Liver (tissue), 8 donors: ENCODE measurements at regions not wholly inside any gene's neighbourhood (a gene's known extent, or its start where the extent isn't known, plus 50 kb on each side); places are given as distances from the start of the nearest gene placed in this dataset.
"Not testable (repeated sequence)": the region's sequence is repeated elsewhere in the genome, so short reads cannot be mapped to it uniquely, and the experiment has no call there.

Source experiments
- DNase-seq: peaks from one replicate; pipeline ENCODE4 v3.0.0-alpha.2; 2017; ENCODE audit warnings: low spot score
- H3K27ac ChIP-seq, 2 donors: one replicate each; pipeline ENCODE4 v1.7.0; 2013; ENCODE audit warnings: inconsistent platforms in 2 of 2, low read length in 2 of 2, control low read depth in 1 of 2, low read depth in 1 of 2, mild to moderate bottlenecking in 1 of 2
- H3K27me3 ChIP-seq, 4 donors: one replicate each; pipeline versions ENCODE4 v1.6.1 to v1.7.0; 2013; ENCODE audit warnings: low read length in 3 of 4, inconsistent platforms in 1 of 4, mild to moderate bottlenecking in 1 of 4, moderate library complexity in 1 of 4; ENCODE audit not compliant: control insufficient read depth in 4 of 4, insufficient read depth in 4 of 4
- H3K36me3 ChIP-seq, 4 donors: one replicate each; pipeline versions ENCODE4 v1.6.1 to v1.7.0; 2013; ENCODE audit warnings: low read length in 3 of 4, mild to moderate bottlenecking in 3 of 4, low read depth in 1 of 4, moderate library complexity in 1 of 4; ENCODE audit not compliant: control insufficient read depth in 4 of 4, insufficient read depth in 3 of 4
- H3K4me1 ChIP-seq, 4 donors: one replicate each; pipeline versions ENCODE4 v1.6.1 to v1.7.0; 2013; ENCODE audit warnings: low read length in 3 of 4, mild to moderate bottlenecking in 3 of 4, moderate library complexity in 1 of 4; ENCODE audit not compliant: control insufficient read depth in 4 of 4, insufficient read depth in 4 of 4
- H3K4me3 ChIP-seq, 3 donors: one replicate each; pipeline versions ENCODE4 v1.6.1 to v1.7.0; 2013; ENCODE audit warnings: low read length in 3 of 3, control low read depth in 1 of 3, low read depth in 1 of 3, mild to moderate bottlenecking in 1 of 3
- H3K9ac ChIP-seq, 2 donors: one replicate each; pipeline ENCODE4 v1.7.0; 2013; ENCODE audit warnings: low read length in 2 of 2, mild to moderate bottlenecking in 2 of 2, moderate library complexity in 2 of 2, control low read depth in 1 of 2, low read depth in 1 of 2
- H3K9me3 ChIP-seq, 4 donors: one replicate each; pipeline versions ENCODE4 v1.6.1 to v1.7.0; 2013; ENCODE audit warnings: low read length in 3 of 4; ENCODE audit not compliant: control insufficient read depth in 4 of 4
- EGR1 ChIP-seq, 2 donors: IDR thresholded peaks; 2 replicates each; pipeline ENCODE4 v1.6.1; 2016 to 2018; ENCODE audit warnings: antibody characterized with exemption in 2 of 2, low read depth in 2 of 2
- FOXA1 ChIP-seq: IDR thresholded peaks from 2 replicates; pipeline ENCODE4 v1.6.1; 2016; ENCODE audit warnings: antibody characterized with exemption
- FOXA2 ChIP-seq: IDR thresholded peaks from 2 replicates; pipeline ENCODE4 v1.6.1; 2016; ENCODE audit warnings: antibody characterized with exemption
- GABPA ChIP-seq, 2 donors: IDR thresholded peaks in 1 of 2; conservative IDR thresholded peaks in 1 of 2; 2 replicates each; pipeline ENCODE4 v1.6.1; 2016; ENCODE audit warnings: antibody characterized with exemption in 2 of 2, mild to moderate bottlenecking in 1 of 2, moderate library complexity in 1 of 2
- HNF4A ChIP-seq, 2 donors: conservative IDR thresholded peaks; 2 replicates each; pipeline ENCODE4 v1.6.1; 2016; ENCODE audit warnings: antibody characterized with exemption in 2 of 2, mild to moderate bottlenecking in 2 of 2
- HNF4G ChIP-seq: IDR thresholded peaks from 2 replicates; pipeline ENCODE4 v1.6.1; 2016; ENCODE audit warnings: antibody characterized with exemption
- JUND ChIP-seq, 2 donors: IDR thresholded peaks; 2 replicates each; pipeline ENCODE4 v1.6.1; 2016; ENCODE audit warnings: antibody characterized with exemption in 2 of 2
- NR2F2 ChIP-seq: IDR thresholded peaks from 2 replicates; pipeline ENCODE4 v1.6.1; 2016; ENCODE audit warnings: antibody characterized with exemption
- RAD21 ChIP-seq, 2 donors: IDR thresholded peaks; 2 replicates each; pipeline ENCODE4 v1.6.1; 2016; ENCODE audit warnings: antibody characterized with exemption in 2 of 2, mild to moderate bottlenecking in 2 of 2
- RXRA ChIP-seq, 2 donors: IDR thresholded peaks; 2 replicates each; pipeline ENCODE4 v1.6.1; 2017 to 2018; ENCODE audit warnings: antibody characterized with exemption in 2 of 2, mild to moderate bottlenecking in 1 of 2
- TAF1 ChIP-seq: conservative IDR thresholded peaks from 2 replicates; pipeline ENCODE4 v1.6.1; 2016; ENCODE audit warnings: antibody characterized with exemption, mild to moderate bottlenecking
- YY1 ChIP-seq: IDR thresholded peaks from 2 replicates; pipeline ENCODE4 v1.6.1; 2016; ENCODE audit warnings: antibody characterized with exemption, mild to moderate bottlenecking
- WGBS: extraction: QIAGEN DNeasy Blood & Tissue Kit; methylation state at CpG from one replicate; pipeline ENCODE4 v1.1.7; 2013; 5-methylcytosine and 5-hydroxymethylcytosine counted together
- TF ChIP-seq, protein P1 (sequence below): fragments of 150-350 bp; IDR thresholded peaks from 2 replicates; pipeline ENCODE4 v1.5.1; 2017; ENCODE audit warnings: improper control_type of control experiment, low read depth, low read length; ENCODE audit not compliant: missing input control
- TF ChIP-seq, protein P2 (sequence below): IDR thresholded peaks from 2 replicates; pipeline ENCODE4 v1.6.1; 2016; ENCODE audit warnings: antibody characterized with exemption
- TF ChIP-seq, protein P3 (sequence below): IDR thresholded peaks from 2 replicates; pipeline ENCODE4 v1.6.1; 2016; ENCODE audit warnings: antibody characterized with exemption
- TF ChIP-seq, protein P4 (sequence below): IDR thresholded peaks from 2 replicates; pipeline ENCODE4 v1.6.1; 2016; ENCODE audit warnings: antibody characterized with exemption, mild to moderate bottlenecking
- TF ChIP-seq, protein P5 (sequence below): IDR thresholded peaks from 2 replicates; pipeline ENCODE4 v1.6.1; 2016; ENCODE audit warnings: antibody characterized with exemption
- donor health status: healthy.
- donor health status: healthy.
- donor health status: healthy.
- donor health status: healthy.
- donor health status: healthy.

DNA sequence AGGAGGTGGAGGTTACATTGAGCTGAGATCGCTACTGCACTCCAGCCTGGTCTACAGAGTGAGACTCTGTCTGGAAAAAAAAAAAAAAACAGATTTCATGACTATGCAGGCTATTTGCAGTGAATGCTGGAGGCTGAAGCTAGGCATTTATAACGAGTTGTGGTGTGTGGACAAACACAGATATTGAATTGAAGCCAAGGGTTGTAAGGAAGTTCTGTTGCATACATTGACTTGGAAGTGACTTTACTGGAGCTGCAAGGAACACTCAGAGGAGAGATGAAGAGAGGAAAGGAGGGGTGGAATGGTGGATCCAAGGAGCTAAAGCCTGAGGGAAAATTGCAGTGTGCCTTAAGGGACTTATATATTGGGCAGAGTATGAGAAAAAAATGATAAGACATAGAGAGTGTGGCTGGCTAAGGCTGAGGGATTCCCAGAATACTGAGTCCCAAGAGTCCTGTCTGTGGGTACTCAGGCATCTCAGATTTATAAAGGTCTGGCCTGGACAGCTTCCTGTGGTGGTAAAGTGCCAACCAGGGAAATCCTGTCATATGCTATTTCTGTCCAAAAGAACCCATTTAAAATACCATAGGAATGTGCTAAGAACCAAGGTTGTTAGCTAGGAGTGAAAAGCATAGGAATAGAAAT, 87.8 kb upstream of the GUCY1A1 start:
- Histone ChIP-seq H3K4me3 (no peak overlapping the region), H3K27me3 (no peaks in the 10 kb centered on the region), H3K36me3 (no peaks in the 10 kb centered on the region), H3K9me3 (no peaks in the 10 kb centered on the region), H3K27ac (no peak overlapping the region), H3K4me1 (no peaks in the 10 kb centered on the region), H3K9ac (no peak overlapping the region)
- WGBS: 65% methylated on average over 2 of the region's 2 CpGs
- no peak for DNase-seq
- TF ChIP-seq FOXA1 (no peak), TAF1 (no peak), EGR1 (IDR thresholded peaks at IDR 0.05; ENCODE audit: low read depth in 2 of 2) (no peak), JUND (IDR thresholded peaks at IDR 0.05) (no peak), YY1 (no peak), NR2F2 (no peak), FOXA2 (no peak), HNF4G (no peak), GABPA (IDR thresholded peaks at IDR 0.05 in 1 of 2, conservative IDR thresholded peaks at IDR 0.05 in 1 of 2) (no peak), HNF4A (conservative IDR thresholded peaks at IDR 0.05) (no peak)
- TF ChIP-seq, protein P1, sequence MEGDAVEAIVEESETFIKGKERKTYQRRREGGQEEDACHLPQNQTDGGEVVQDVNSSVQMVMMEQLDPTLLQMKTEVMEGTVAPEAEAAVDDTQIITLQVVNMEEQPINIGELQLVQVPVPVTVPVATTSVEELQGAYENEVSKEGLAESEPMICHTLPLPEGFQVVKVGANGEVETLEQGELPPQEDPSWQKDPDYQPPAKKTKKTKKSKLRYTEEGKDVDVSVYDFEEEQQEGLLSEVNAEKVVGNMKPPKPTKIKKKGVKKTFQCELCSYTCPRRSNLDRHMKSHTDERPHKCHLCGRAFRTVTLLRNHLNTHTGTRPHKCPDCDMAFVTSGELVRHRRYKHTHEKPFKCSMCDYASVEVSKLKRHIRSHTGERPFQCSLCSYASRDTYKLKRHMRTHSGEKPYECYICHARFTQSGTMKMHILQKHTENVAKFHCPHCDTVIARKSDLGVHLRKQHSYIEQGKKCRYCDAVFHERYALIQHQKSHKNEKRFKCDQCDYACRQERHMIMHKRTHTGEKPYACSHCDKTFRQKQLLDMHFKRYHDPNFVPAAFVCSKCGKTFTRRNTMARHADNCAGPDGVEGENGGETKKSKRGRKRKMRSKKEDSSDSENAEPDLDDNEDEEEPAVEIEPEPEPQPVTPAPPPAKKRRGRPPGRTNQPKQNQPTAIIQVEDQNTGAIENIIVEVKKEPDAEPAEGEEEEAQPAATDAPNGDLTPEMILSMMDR: no peak
- TF ChIP-seq, protein P2, sequence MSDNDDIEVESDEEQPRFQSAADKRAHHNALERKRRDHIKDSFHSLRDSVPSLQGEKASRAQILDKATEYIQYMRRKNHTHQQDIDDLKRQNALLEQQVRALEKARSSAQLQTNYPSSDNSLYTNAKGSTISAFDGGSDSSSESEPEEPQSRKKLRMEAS: no peak
- TF ChIP-seq, protein P3, sequence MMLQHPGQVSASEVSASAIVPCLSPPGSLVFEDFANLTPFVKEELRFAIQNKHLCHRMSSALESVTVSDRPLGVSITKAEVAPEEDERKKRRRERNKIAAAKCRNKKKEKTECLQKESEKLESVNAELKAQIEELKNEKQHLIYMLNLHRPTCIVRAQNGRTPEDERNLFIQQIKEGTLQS: no peak
- TF ChIP-seq, protein P4, sequence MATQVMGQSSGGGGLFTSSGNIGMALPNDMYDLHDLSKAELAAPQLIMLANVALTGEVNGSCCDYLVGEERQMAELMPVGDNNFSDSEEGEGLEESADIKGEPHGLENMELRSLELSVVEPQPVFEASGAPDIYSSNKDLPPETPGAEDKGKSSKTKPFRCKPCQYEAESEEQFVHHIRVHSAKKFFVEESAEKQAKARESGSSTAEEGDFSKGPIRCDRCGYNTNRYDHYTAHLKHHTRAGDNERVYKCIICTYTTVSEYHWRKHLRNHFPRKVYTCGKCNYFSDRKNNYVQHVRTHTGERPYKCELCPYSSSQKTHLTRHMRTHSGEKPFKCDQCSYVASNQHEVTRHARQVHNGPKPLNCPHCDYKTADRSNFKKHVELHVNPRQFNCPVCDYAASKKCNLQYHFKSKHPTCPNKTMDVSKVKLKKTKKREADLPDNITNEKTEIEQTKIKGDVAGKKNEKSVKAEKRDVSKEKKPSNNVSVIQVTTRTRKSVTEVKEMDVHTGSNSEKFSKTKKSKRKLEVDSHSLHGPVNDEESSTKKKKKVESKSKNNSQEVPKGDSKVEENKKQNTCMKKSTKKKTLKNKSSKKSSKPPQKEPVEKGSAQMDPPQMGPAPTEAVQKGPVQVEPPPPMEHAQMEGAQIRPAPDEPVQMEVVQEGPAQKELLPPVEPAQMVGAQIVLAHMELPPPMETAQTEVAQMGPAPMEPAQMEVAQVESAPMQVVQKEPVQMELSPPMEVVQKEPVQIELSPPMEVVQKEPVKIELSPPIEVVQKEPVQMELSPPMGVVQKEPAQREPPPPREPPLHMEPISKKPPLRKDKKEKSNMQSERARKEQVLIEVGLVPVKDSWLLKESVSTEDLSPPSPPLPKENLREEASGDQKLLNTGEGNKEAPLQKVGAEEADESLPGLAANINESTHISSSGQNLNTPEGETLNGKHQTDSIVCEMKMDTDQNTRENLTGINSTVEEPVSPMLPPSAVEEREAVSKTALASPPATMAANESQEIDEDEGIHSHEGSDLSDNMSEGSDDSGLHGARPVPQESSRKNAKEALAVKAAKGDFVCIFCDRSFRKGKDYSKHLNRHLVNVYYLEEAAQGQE: no peak
- TF ChIP-seq, protein P5, sequence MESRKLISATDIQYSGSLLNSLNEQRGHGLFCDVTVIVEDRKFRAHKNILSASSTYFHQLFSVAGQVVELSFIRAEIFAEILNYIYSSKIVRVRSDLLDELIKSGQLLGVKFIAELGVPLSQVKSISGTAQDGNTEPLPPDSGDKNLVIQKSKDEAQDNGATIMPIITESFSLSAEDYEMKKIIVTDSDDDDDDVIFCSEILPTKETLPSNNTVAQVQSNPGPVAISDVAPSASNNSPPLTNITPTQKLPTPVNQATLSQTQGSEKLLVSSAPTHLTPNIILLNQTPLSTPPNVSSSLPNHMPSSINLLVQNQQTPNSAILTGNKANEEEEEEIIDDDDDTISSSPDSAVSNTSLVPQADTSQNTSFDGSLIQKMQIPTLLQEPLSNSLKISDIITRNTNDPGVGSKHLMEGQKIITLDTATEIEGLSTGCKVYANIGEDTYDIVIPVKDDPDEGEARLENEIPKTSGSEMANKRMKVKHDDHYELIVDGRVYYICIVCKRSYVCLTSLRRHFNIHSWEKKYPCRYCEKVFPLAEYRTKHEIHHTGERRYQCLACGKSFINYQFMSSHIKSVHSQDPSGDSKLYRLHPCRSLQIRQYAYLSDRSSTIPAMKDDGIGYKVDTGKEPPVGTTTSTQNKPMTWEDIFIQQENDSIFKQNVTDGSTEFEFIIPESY: no peak

DNA sequence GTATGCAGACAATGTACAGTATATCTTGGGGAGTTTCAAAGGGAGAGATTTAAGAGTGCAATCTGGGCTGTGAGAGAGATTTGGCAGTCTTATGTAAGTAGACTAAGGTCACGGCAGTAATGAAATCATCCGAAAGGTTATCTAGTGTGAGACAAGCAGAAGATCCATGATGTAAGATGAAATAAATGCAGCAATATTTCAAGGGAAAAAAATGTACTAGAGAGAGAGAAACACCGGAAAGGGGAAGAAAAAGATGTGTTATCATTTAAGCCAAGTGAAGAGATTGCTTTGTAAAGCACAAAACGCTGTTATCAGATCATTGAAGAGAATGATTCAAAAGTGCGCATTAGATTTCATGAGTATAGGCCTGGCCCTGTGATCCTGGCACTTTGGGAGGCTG, 88.4 kb upstream of the GUCY1A1 start:
- Histone ChIP-seq H3K9ac (no peak overlapping the region), H3K27ac (no peak overlapping the region), H3K9me3 (no peaks in the 10 kb centered on the region), H3K4me1 (no peaks in the 10 kb centered on the region), H3K4me3 (no peak overlapping the region), H3K36me3 (no peaks in the 10 kb centered on the region), H3K27me3 (no peaks in the 10 kb centered on the region)
- TF ChIP-seq RXRA (IDR thresholded peaks at IDR 0.05): no peak
- no peak for TF ChIP-seq EGR1 (IDR thresholded peaks at IDR 0.05; ENCODE audit: low read depth in 2 of 2)
- no peak for TF ChIP-seq JUND (IDR thresholded peaks at IDR 0.05)
- no peak for TF ChIP-seq RAD21 (IDR thresholded peaks at IDR 0.05)
- TF ChIP-seq, protein P4: no peak
- no peak for TF ChIP-seq TAF1
- TF ChIP-seq, protein P2: no peak
- no peak for TF ChIP-seq YY1
- no peak for TF ChIP-seq FOXA1
- no peak for DNase-seq
- 69% methylated on average over 5 of the region's 5 CpGs for WGBS

DNA sequence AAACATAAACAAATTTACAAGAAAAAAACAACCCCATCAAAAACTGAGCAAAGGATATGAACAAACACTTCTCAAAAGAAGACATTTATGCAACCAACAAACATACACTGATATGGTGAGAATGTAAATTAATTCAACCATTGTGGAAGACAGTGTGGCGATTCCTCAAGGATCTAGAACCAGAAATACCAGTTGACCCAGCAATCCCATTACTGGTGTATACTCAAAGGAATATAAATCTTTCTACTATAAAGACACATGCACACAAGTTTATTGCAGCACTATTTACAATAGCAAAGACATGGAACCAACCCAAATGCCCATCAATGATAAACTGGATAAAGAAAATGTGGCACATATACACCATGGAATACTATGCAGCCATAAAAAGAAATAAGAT, 92.3 kb upstream of the GUCY1A1 start:
- not testable (repeated sequence) for H3K27me3 ChIP-seq, H3K27ac ChIP-seq, H3K4me3 ChIP-seq, H3K9me3 ChIP-seq, H3K9ac ChIP-seq, DNase-seq, H3K36me3 ChIP-seq, H3K4me1 ChIP-seq
- 82% methylated on average over 1 of the region's 1 CpG for WGBS
